PFSK-1 (cell line): ENCODE measurements at regions not wholly inside any gene's neighbourhood (a gene's known extent, or its start where the extent isn't known, plus 50 kb on each side); places are given as distances from the start of the nearest gene placed in this dataset.

ENCODE experiments used
- SIN3A ChIP-seq: IDR thresholded peaks from 2 replicates; pipeline ENCODE4 v1.6.1; 2012; ENCODE audit warnings: mild to moderate bottlenecking, low read length, moderate library complexity, borderline replicate concordance; ENCODE audit not compliant: insufficient read depth
- TAF1 ChIP-seq: IDR thresholded peaks from 2 replicates; pipeline ENCODE4 v1.6.1; 2012; ENCODE audit warnings: low read length, control low read depth, borderline replicate concordance; ENCODE audit not compliant: insufficient read depth
- TF ChIP-seq, protein P1 (sequence below), 2 experiments: IDR thresholded peaks; 2 replicates each; pipeline versions ENCODE4 v1.6.1 to v1.8.0; 2011 to 2012; ENCODE audit warnings: low read depth in 2 of 2, low read length in 2 of 2, control low read depth in 1 of 2, inconsistent platforms in 1 of 2, mild to moderate bottlenecking in 1 of 2, moderate library complexity in 1 of 2; ENCODE audit not compliant: insufficient read depth in 1 of 2

DNA sequence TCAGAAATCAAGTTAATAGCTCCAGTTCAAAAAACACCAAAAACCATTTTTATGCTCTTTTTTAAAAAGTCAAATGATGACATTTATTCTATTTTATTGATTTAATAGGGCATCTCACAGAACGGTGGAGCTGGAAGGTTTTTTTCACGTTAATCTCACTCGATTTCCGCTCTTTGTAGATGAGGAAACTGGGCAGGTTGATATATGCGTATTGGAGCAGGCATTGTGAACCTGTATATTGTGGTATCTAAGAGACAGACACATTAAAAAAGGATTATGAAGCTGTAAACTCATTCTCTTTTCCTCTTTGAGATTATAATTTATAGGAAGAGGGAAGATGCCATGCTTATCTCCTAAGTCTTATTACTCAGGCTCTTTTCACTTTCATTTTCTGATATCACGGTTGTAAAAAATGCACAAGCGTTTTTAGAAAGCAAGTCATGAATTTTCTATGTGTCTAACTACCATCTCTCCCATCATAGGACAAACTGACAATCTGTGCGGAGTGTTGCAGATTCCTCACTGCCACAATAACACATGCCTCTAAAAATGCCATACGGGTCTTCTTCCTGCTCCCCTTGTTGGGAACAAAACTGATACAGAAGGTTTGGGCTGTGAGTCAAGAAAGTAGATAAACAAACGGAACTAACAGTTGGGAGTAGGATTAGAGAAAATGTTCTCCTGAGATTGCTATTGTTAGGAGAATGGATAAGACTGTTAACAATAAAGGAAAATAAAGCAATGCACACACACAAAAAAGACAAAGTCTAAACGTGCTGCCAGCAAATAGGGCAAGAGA is 1997.7 kb downstream of the MAT2B start:
- no peak for TF ChIP-seq SIN3A
- no peak for TF ChIP-seq TAF1
- TF ChIP-seq, protein P1, sequence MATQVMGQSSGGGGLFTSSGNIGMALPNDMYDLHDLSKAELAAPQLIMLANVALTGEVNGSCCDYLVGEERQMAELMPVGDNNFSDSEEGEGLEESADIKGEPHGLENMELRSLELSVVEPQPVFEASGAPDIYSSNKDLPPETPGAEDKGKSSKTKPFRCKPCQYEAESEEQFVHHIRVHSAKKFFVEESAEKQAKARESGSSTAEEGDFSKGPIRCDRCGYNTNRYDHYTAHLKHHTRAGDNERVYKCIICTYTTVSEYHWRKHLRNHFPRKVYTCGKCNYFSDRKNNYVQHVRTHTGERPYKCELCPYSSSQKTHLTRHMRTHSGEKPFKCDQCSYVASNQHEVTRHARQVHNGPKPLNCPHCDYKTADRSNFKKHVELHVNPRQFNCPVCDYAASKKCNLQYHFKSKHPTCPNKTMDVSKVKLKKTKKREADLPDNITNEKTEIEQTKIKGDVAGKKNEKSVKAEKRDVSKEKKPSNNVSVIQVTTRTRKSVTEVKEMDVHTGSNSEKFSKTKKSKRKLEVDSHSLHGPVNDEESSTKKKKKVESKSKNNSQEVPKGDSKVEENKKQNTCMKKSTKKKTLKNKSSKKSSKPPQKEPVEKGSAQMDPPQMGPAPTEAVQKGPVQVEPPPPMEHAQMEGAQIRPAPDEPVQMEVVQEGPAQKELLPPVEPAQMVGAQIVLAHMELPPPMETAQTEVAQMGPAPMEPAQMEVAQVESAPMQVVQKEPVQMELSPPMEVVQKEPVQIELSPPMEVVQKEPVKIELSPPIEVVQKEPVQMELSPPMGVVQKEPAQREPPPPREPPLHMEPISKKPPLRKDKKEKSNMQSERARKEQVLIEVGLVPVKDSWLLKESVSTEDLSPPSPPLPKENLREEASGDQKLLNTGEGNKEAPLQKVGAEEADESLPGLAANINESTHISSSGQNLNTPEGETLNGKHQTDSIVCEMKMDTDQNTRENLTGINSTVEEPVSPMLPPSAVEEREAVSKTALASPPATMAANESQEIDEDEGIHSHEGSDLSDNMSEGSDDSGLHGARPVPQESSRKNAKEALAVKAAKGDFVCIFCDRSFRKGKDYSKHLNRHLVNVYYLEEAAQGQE (IDR thresholded peaks at IDR 0.05; ENCODE audit: insufficient read depth in 1 of 2, low read depth in 2 of 2, low read length in 2 of 2) = no peak
